Ascending aorta (tissue), 2 donors: ENCODE measurements at regions not wholly inside any gene's neighbourhood (a gene's known extent, or its start where the extent isn't known, plus 50 kb on each side); places are given as distances from the start of the nearest gene placed in this dataset.

Experiments used
- DNase-seq, 2 donors: peaks; one replicate each; pipeline ENCODE4 v3.0.0-alpha.2; 2019; ENCODE audit warnings: low spot score in 2 of 2
- H3K27ac ChIP-seq, 2 donors: fragments of 200-600 bp; sonication (generic); one replicate each; pipeline ENCODE4 v1.5.1; 2016 to 2017; ENCODE audit warnings: mild to moderate bottlenecking in 1 of 2
- H3K27me3 ChIP-seq: fragments of 200-600 bp; sonication (generic); one replicate; pipeline ENCODE4 v1.5.1; 2017
- H3K36me3 ChIP-seq, 2 donors: fragments of 200-600 bp; sonication (generic); one replicate each; pipeline ENCODE4 v1.5.1; 2016
- H3K4me1 ChIP-seq, 2 donors: fragments of 200-600 bp; sonication (generic); one replicate each; pipeline ENCODE4 v1.5.1; 2016 to 2017; ENCODE audit warnings: mild to moderate bottlenecking in 1 of 2
- H3K4me3 ChIP-seq, 2 donors: fragments of 200-600 bp; sonication (generic); one replicate each; pipeline ENCODE4 v1.5.1; 2016 to 2017; ENCODE audit warnings: mild to moderate bottlenecking in 1 of 2
- H3K9me3 ChIP-seq, 2 donors: fragments of 200-600 bp; sonication (generic); one replicate each; pipeline ENCODE4 v1.5.1; 2016
- intact Hi-C: fragments of 100-400 bp; cut with DNase I; formaldehyde crosslinking; loops from one replicate; pipeline ENCODE4 v1.15.1; 2023
- TF ChIP-seq, protein P1 (sequence below), 3 experiments: fragments of 200-600 bp in 2 of 3; fragments of 450-650 bp in 1 of 3; sonication (generic) in 2 of 3; IDR thresholded peaks; one replicate each; pipeline ENCODE4 v1.5.1; 2016 to 2019; ENCODE audit warnings: antibody characterized with exemption in 3 of 3, mild to moderate bottlenecking in 1 of 3, moderate library complexity in 1 of 3

DNA sequence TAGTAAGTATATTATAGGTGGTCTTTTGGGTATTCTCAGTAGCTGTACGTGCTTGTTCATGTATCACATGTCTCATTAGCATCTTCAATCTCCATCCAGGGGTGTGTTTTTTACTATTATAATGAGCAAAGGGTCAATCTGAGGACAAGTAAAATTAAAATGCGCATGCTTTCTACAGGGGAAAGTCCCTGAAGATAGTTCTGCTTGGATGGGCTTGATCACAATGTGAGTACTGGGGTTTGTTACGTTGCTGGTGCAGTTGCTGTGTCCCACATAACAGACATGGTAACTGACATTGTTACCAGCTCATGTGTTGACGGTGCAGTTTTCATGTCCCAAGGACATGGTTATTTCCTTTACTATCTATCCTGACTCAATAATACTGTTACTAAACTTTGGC lies 65.9 kb downstream of the UCHL1 start:
- H3K27ac ChIP-seq = no peak overlapping the region
- H3K9me3 ChIP-seq = no peaks in the 10 kb centered on the region
- H3K4me1 ChIP-seq = no peaks in the 10 kb centered on the region
- intact Hi-C loops = no loop called here
- no peak overlapping the region for H3K4me3 ChIP-seq
- TF ChIP-seq, protein P1, sequence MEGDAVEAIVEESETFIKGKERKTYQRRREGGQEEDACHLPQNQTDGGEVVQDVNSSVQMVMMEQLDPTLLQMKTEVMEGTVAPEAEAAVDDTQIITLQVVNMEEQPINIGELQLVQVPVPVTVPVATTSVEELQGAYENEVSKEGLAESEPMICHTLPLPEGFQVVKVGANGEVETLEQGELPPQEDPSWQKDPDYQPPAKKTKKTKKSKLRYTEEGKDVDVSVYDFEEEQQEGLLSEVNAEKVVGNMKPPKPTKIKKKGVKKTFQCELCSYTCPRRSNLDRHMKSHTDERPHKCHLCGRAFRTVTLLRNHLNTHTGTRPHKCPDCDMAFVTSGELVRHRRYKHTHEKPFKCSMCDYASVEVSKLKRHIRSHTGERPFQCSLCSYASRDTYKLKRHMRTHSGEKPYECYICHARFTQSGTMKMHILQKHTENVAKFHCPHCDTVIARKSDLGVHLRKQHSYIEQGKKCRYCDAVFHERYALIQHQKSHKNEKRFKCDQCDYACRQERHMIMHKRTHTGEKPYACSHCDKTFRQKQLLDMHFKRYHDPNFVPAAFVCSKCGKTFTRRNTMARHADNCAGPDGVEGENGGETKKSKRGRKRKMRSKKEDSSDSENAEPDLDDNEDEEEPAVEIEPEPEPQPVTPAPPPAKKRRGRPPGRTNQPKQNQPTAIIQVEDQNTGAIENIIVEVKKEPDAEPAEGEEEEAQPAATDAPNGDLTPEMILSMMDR (IDR thresholded peaks at IDR 0.05) = no peak
- H3K36me3 ChIP-seq = no peaks in the 10 kb centered on the region
- DNase-seq = no peak
- H3K27me3 ChIP-seq = no peaks in the 10 kb centered on the region

DNA sequence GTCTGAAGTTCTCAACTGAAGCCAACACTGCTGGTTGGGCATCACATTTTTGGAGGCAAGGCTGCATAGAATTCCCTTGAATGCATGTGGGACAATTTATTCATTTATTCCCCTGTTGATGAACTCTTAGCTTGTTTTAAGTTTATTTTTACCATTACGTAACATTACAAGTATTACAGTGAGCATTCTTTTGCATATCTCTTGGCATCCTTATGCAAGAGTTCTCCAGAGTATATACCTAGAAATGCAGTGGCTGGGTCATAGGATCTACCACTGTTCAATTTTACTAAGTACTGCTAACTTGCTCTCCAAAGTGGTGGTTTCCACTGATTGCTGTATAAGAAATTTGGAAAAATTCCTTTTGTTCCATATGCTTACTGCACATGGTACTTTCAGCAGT lies 66.5 kb downstream of the UCHL1 start:
- no peak for DNase-seq
- intact Hi-C loops = no loop called here
- Histone ChIP-seq H3K4me3 (no peak overlapping the region), H3K4me1 (no peaks in the 10 kb centered on the region), H3K27me3 (no peaks in the 10 kb centered on the region), H3K36me3 (no peaks in the 10 kb centered on the region), H3K9me3 (no peaks in the 10 kb centered on the region), H3K27ac (no peak overlapping the region)
- TF ChIP-seq, protein P1 (IDR thresholded peaks at IDR 0.05) = no peak

DNA sequence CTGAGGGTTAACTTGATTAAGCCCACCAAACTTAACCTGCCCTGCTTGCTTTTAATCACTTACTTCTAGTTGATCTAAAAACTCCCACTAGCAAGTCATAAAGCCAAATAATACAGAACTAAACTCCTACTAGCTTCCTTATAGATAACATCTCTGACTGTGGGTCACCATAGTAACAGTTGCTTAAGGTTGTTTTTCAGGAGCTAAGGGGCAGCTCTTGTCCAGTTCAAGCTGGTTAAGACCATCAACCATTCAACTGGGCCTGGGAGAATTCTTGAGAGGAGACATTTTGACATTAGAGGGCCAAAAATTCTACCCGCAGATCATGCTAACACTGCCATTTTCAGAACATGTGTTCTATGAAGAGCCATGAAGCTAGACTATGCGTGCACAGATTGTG lies 67.0 kb downstream of the UCHL1 start:
- Histone ChIP-seq H3K4me3 (no peak overlapping the region), H3K27ac (no peak overlapping the region), H3K27me3 (no peaks in the 10 kb centered on the region), H3K4me1 (no peaks in the 10 kb centered on the region), H3K36me3 (no peaks in the 10 kb centered on the region), H3K9me3 (no peaks in the 10 kb centered on the region)
- TF ChIP-seq, protein P1 (IDR thresholded peaks at IDR 0.05) = no peak
- DNase-seq = no peak
- intact Hi-C loops = no loop called here

DNA sequence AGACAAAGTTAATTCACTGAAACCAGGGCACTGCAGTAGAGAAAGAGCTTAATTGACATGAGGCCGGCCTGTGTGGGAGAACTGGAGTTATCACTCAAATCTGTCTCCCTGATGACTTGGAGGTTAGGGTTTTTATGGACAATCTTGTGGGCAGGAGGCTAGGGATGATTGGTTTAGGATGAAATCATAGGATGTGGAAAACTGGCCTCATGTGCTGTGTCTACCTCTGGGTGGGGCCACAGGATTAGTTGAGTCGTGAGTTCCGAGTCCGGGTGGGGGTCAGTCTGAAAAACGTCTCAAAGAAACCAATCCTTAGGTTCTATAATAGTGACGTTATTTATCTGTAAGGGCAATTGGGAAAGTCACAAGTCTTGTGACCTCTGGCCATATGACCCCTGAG lies 68.1 kb downstream of the UCHL1 start:
- no peaks in the 10 kb centered on the region for H3K27me3 ChIP-seq
- H3K4me1 ChIP-seq = no peaks in the 10 kb centered on the region
- H3K36me3 ChIP-seq = no peaks in the 10 kb centered on the region
- intact Hi-C loops = no loop called here
- DNase-seq = no peak
- TF ChIP-seq, protein P1 (IDR thresholded peaks at IDR 0.05) = no peak
- no peaks in the 10 kb centered on the region for H3K9me3 ChIP-seq
- H3K4me3 ChIP-seq = no peak overlapping the region
- no peak overlapping the region for H3K27ac ChIP-seq

DNA sequence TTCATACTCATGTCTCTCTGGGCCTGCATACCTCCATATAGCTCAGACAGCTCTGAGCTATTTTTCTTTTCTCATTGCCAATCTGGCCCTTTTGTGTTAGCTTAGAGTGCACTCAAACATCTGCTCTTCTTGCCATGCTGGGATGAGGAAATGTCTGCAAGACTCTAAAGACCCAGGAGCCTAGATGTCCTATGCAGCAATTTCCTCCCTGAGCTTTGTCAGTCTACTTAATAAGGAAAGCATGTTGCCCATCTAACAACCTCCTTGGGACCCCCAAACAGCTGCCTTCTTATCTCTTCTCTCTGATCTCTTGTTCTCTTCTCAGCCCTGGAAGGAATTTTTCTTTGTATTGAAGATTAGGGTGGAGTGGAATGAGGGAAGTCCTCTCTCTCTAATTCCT lies 69.2 kb downstream of the UCHL1 start:
- TF ChIP-seq, protein P1 (IDR thresholded peaks at IDR 0.05) = no peak
- Histone ChIP-seq H3K27me3 (no peaks in the 10 kb centered on the region), H3K36me3 (no peaks in the 10 kb centered on the region), H3K4me1 (no peaks in the 10 kb centered on the region), H3K4me3 (no peak overlapping the region), H3K27ac (no peak overlapping the region), H3K9me3 (no peaks in the 10 kb centered on the region)
- intact Hi-C loops = no loop called here
- DNase-seq = no peak

DNA sequence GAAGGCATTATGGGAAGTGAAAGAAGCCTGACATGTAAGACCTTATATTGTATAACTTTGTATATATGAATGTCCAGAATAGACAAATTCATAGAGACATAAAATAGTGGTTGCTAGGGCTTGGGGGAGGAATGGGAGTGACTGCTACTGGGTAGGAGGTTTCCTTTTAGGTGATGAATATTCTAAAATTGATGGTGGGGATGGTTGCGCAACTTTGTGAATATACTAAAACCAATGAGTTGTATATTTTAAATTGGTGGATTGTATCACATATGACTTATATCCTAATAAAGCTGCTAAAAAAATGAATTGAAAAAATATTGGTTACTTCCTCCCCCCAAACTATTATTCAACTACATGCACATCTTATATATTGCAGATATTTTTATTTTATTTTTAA lies 70.0 kb downstream of the UCHL1 start:
- Histone ChIP-seq H3K27me3 (no peaks in the 10 kb centered on the region), H3K4me1 (no peaks in the 10 kb centered on the region), H3K36me3 (no peaks in the 10 kb centered on the region), H3K9me3 (no peaks in the 10 kb centered on the region), H3K4me3 (no peak overlapping the region), H3K27ac (no peak overlapping the region)
- intact Hi-C loops = no loop called here
- TF ChIP-seq, protein P1 (IDR thresholded peaks at IDR 0.05) = no peak
- no peak for DNase-seq
